ENCODE measurements at regions not wholly inside any gene's neighbourhood (a gene's known extent, or its start where the extent isn't known, plus 50 kb on each side); places are given as distances from the start of the nearest gene placed in this dataset.
"Not testable (repeated sequence)": the region's sequence is repeated elsewhere in the genome, so short reads cannot be mapped to it uniquely, and the experiment has no call there.

DNA sequence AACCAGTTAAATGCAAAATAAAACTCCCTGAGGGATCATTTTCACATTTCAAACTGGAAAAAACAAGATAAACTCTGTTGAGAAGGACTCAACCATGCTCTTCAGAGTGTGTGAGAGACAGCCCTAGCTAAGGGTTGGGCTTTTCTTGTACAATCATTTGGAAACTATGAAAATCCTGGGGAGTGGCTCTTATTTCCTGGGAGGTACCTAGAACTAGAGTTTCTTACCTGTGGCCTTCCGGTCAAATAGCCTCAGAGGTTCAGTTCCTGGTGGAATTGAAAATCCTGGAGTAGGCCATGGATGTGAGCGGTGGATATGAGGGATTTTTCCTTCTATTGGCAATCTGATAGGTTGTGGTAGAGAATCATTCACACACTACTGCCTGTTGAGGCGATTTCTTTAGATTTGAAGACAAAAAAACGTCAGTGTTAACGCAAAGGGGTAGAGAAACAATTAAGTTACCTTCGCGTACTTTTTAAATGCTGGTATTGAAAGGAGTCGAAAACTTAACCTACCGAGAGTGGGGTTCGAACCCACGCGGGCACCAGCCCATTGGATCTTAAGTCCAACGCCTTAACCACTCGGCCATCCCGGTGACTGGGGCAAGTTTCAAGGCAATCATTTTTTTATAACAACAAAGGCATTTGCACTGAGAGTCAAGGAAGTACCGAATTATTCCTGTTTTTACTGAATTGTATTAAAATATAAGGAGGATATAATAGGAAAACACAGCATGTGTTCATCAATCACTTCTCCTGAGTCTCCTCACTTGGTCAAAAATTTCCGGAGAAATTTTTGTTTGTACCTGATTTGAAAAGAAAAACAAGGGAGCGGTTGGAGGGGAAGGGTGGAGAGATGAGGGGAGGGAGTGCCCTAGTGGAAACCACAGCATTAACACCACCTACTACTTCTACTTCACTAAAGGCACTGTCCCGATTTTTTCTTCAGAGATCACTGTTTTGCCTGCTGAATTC lies 191.3 kb downstream of the OR2B2 start:
- DNase-seq = no peak

DNA sequence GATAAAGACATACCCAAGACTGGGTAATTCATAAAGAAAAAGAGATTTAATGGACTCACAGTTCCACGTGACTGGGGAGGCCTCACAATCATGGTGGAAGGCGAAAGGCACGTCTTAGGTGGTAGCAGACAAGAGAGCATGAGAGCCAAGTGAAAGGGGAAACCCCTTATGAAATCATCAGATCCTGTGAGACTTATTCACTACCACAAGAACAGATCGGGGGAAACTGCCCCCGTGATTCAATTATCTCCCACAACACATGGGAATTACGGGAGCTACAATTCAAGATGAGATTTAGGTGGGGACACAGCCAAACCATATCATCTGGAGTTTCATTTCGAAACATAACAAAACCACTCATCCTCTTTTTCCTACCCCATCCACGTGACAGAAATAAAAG lies 193.2 kb downstream of the OR2B2 start:
- not testable (repeated sequence) for DNase-seq

DNA sequence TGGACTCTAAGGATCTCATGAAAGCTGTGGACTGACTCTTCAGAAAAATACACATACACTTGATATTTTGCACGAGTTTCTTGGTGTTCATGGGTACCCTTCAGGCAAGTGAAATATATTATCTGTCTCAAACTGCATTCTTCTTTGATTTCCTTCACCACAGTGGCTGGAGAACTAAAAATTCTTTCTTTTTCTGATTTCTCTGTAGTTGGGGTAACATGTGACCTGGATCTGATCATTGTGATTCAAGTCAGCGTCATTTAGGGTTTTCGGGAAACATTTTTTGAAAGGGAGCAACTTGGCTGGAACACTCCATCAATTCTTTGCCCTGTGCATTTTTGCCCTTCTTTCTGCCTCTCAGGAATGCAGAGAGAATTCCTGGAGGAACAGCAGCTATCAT lies 205.8 kb downstream of the OR2B2 start:
- DNase-seq = no peak

DNA sequence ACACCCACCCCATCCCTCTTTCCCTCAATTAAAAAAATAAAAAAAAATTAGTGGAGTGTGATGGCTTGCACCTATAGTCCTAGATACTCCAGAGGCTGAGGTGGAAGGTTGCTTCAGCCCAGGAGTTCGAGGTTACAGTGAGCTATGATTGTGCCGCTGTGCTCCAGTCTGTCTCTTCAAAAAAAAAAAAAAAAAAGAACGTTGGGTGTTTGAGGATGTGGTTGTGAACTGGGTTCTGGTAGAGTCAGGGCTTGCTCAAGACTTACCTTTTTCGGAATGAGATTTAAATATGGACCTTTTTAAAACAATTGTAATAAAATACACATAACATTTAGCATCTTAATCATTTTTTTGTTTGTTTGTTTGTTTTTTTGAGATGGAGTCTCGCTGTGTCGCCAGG lies 211.9 kb downstream of the OR2B2 start:
- DNase-seq = no peak

DNA sequence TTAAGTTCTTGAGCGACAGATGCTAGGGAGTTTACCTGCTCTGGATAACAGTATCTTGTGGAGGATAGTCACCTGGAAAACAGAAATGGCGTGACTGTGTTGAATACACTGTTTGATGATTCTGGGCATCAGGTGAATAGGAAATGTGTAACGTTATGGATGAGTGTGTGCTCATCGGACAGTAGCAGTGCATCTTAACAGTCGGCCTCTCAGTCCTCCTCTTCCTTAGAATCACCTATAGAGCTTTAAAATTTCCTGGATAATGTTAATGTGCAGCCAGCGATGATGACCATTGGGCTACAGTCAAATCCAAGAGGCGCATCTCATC lies 217.7 kb downstream of the OR2B2 start:
- DNase-seq = no peak

DNA sequence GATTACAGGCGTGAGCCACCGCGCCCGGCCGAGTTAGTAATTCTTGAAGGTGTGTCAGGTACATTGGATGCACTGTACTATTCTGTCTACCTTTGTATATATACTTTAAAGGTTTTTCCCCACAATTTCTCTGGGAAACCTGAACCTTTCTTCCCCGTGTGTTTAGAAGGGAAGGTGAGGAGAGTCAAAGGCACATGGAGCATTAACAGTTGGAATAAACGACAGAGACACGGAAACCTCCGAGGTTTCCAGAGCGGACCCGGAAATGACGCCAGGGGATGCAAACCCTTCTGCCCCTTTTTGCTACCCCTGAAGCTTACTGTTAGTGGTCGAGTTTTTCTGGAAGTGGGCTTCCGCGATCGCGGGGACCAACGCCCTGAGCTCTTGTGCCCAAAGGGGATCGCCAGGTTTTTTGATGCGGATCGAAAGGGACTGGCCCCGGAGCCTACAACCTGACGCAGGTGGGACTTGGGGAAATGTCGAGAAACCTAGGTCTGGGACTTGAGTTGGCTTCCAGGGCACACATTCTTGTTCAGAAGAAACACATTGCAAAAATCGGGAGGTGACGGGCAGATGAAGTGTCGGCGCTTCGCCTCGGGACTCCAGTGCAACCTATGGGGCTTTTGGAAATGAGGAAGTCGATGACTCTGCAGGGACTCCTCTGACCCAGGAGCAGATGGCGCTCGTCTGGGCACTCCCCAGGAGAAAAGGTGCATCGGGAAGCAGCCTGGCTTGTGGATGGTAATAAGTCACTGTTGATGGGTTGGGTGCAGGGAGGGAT lies 218.2 kb downstream of the OR2B2 start:
- DNase-seq = peak; percentile 46

DNA sequence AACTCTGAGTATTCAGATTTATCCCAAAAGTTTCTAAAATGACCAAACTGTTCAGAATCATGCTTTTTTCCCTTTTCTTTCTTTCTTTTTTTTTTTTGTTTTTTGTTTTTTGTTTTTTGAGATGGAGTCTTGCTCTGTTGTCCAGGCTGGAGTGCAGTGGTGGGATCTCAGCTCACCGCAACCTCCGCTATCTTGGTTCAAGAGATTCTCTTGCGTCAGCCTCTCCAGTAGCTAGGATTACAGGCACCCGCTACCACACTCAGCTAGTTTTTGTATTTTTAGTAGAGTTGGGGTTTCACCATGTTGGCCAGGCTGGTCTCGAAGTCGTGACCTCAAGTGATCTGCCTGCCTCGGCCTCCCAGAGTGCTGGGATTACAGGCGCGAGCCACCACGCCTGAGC lies 219.2 kb upstream of the ZNF184 start:
- DNase-seq = not testable (repeated sequence)

DNA sequence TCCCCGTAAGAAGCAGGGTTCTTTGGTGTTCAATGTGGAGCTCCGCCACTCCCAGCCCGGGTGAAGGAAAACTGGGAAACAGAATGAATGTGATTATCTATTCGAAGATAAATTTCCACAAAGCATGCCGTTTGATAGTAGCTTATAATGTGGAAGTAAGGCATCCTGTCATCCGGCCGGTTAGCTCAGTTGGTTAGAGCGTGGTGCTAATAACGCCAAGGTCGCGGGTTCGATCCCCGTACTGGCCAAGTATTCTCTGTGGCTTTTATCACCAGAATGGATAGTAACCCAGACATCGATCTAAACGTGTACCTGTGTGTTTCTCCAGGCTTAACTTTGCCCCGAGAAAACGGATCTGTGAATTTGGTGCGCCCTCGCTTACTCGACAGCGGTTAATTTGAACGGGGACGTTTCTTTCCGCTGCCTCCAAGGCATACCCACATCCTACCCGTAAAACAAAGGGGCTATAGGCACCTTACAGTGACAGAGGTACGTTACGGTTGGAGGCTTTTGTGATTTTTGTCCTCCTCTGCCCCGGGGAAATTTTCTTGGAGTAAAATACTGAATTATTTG lies 215.2 kb upstream of the ZNF184 start:
- DNase-seq = peak; percentile 93

DNA sequence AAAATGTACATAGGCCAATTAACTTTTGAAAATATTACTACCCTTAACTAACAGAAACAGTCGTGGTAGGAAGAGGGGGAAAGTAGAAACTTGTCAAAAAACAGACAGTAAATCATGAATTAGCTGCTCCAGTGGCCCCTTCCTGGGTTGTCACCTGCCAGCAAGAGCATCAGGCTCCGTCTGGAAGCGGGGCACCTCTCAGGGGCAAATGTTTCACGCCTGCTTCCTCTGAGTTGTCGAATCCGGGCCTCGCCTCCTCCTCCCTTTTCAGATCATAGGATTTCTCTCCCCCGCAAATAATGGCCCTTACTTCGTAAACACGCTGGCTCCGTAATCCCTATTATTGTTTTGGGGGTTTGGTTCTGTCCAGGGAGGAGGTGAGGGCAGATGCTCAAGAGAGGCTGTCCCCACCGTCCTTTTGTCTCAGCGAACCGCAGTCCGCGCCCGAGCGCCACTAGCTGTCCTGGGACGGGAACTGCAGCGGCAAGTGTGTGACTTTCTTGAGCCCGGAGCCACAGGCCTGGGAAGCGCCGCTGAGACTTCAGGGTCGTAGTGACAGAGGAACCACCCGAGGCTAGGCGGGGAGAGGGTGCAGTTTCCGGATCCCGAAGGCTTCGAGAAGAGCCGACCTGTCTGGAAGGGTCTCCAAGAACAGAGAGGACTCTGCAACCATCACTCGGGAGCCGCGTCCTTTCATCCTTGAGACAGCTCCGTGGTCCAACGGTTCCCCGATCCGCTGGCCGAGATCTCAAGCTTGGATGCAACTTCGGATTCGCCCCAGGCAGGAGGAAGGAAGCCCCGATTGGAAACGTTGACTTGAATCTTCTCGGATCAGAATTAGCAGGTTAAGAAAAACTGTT lies 214.5 kb upstream of the ZNF184 start:
- DNase-seq = peak; percentile 82

DNA sequence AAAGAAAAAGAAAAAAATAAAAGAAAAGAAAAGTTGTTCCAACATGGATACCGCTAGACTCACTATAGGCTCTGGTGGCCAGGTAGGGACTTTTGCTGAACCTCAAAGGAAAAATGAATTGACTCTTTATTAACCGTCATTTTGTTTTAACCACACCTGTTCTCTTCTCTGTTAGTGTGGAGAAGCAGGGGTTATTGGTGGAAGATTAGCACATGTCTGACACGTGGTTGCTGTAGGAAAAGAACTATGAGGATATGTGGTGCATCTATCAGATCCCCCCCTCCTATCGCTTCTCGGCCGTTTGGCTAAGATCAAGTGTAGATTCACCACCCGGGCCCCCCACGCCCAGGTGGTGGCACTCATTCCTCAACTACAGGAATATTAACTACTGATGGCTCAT lies 212.4 kb upstream of the ZNF184 start:
- DNase-seq = no peak

DNA sequence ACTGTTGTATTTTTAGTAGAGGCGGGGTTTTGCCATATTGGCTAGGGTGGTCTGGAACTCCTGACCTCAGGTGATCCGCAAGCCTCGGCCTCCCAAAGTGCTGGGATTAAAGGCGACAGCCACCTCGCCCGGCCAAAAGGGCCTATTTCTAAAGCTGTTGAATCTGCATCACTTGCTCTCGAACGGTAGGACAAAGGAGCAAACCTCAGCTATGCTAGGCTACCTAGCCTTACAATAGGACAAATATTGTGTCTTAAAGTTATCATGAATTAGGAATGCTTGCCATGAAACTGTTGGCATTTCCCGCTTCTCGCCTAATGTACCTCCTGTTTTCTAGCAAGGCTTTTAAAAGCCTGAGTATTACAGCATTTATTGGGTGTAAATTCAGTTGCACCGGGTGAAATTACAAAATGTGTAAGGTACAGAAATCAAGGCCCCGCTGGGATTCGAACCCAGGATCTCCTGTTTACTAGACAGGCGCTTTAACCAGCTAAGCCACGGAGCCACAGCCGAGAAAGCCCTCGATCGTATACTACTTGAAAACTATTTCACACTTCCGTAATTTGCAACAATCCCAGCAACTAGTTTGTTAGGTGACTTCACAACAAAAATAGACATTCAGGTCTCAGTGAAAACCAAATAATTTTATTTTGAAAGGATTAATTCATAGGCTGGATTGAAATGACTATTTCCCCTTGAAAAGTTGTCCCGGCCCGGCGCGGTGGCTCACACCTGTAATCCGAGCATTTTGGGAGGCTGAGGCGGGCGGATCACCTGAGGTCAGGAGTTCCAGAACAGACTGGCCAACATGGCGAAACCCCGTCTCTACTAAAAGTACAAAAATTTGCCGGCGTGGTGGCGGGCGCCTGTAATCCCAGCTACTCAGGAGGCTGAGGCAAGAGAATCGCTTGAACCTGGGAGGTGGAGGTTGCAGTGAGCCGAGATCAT lies 211.6 kb upstream of the ZNF184 start:
- peak; percentile 58 for DNase-seq

DNA sequence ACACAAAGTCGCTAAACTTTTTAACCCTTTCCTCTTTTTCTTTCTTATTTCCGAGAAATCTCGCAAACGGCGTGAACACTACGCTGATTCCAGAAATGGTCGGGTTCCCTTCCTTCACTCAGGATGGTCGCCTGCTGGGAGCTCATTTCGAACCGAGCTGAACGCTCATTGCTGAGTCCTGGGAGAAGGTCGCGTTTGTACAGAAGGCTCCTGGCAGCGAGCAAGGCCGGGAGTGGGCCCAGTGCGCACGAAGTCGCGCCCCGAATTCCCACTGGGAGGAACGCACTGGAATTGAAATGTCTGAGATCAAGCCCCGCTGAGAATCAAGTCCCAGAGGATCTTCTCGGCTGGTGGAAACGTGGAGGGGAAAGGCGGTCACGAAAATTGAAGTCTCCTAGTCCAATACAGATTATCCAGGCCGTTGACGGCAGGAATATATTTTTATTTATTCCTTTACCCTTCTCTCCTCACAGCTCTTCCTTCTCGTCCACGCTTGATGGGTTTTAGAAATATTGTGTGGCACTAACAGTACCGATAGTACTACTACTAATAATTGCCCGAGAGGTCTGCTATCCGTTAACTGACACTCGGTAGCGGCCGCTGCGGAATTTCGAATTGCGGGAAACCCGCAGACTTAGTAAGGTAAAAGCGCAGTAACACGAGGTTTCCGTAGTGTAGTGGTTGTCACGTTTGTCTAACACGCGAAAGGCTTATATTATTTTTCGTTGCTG lies 207.2 kb upstream of the ZNF184 start:
- DNase-seq = no peak

DNA sequence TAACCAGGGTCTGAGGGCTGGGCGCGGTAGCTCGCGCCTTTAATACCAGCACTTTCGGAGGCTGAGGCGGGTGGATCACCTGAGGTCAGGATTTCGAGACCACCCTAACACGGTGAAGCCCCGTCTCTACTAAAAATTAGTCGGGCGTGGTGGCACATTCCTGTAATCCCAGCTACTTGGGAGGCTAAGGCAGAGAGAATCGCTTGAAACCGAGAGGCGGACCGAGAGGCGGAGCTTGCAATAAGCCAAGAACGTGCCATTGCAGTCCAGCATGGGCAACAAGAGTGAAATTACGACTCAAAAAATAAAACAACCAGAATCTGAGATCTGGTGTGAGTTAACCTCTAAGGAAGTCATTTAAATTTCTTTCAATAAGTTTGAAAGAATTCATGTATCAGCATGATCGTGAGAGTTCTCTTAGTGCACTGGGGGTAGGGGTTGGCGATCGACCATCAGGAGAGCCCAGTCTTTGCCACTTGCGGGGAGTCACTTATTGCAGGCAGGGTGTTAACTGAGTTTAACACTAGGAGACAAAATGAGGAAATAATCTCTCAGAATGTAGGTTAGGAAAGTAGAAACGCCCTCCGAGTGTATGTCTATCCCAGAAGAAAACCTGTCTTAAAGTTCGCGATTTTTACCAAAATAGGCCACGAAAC lies 206.5 kb upstream of the ZNF184 start:
- no peak for DNase-seq

DNA sequence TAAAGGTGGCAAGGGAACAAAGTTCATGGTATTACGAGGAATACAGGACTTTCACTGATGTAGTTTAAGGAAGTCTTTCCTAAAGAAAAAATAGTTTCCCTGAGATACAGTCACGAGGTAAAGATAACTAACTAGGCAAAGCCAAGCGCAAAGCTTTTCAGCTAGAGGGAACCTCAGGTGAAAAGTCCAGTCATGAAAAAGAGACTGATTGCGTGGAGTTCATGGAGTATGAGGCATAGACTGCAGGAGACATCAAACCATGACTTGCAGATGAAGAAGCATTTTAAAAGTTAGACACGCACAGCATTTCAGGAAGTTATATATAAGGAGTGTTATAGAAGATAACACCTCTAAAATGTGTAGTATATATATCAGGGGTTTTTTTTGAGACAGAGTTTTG lies 205.6 kb upstream of the ZNF184 start:
- DNase-seq = no peak

DNA sequence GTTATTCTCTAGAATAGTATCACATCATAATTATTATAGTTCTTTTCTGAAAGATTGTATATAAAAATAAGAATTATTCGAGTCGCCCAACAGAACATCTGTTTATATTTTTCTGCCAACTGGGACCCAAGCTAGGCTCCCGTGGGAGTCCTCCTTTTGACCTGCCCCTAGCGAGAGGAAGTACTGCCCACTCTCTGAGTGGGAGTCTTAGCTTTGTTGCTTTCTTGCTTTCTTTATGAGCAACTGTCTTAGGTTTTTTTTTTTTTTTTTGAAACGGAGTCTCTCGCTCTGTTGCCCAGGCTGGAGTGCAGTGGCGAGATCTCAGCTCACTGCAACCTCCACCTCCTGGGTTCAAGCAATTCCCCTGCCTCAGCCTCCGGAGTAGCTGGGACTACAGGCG lies 202.0 kb upstream of the ZNF184 start:
- DNase-seq = no peak

DNA sequence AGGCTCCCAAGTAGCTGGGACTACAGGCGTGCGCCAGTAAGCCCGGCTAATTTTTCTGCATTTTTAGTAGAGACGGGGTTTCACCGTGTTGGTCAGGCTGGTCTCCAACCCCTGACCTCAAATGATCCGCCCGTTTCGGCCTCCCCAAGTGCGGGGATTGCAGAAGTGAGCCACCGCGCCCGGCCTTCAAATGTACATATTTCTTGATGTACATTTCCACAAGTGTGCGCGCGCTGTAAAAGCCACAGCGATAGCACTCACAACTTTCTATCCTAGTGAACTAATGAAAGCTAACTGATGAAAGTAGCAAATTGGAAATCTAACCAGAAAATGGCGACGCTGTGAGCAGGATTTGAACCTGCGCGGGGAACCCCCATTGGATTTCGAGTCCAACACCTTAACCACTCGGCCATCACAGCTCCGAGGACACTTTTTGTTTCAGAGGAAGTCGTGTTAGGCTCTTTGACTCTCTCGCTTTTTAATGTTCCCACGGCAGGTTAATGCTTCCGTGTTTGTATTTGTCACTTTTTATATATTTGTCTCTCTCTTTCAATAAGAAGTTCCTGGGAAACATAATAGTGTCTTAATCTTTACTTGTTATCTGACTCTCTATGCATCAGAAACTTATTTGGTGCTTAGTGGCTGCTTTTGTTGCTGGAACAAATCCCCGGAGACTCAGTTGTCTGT lies 199.4 kb upstream of the ZNF184 start:
- DNase-seq = peak; percentile 43

DNA sequence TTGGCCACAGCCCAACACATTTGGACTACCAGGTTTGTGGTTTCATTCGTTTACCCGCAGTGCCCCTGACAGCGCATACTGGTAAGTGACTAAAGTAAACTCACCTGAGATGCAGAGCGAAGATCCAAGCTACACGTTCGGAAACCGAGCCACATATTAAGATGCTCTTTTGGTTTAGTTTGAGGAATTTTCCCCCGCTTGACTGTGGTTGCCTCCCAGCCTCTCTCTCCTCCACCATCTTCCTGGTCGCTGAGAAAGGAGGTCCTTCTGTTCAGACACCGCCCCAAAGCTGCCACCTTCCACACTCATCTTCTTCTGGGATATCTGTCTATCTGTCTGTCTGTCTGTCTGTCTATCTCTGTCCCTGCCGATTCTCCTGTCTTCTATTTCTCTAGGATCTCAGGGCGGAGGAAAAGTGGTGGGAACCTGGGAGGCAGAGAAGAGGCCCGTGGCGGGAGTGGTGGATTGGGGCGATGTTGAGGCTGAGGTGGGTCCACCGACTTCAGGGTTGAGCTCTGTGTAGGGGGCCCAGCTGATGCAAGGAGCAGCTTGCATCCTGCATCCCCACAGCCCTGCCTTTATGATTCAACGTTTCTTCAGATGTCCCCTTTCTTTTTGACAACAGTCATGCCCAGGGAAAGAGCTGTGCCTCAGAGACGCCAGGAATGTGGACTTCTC lies 196.9 kb upstream of the ZNF184 start:
- DNase-seq = no peak

DNA sequence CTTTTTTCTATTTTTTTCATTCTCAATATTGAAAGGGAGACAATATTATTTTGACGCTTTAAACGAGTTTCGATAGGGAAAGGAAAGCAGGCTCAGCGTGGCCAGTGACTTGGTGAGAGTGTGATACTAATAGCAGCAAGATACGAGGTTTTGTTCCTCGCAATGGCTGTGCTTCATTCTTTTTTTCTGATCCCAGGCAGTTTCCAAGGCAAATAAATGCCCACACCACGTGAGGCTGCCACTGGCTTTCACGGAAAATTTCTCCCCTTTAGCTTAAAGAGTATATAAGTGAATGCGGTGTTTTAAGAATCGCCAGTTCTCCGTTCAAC lies 196.4 kb upstream of the ZNF184 start:
- no peak for DNase-seq
